ENCODE measurements at regions not wholly inside any gene's neighbourhood (a gene's known extent, or its start where the extent isn't known, plus 50 kb on each side); places are given as distances from the start of the nearest gene placed in this dataset.

- TF ChIP-seq RAD21 (IDR thresholded peaks at IDR 0.05; ENCODE audit: low read depth): no peak
- no peak for TF ChIP-seq EP300 (IDR thresholded peaks at IDR 0.05; ENCODE audit: borderline replicate concordance)
- no peak for TF ChIP-seq MAX (IDR thresholded peaks at IDR 0.05)
- no peak for TF ChIP-seq NFIC (IDR thresholded peaks at IDR 0.05)
- TF ChIP-seq CREB1 (IDR thresholded peaks at IDR 0.05; ENCODE audit: low read depth): no peak
- no peak for TF ChIP-seq FOXM1 (IDR thresholded peaks at IDR 0.05; ENCODE audit: borderline replicate concordance, low read depth)
- no peak for TF ChIP-seq TCF12 (IDR thresholded peaks at IDR 0.05; ENCODE audit: low read depth)
- no peak for TF ChIP-seq REST (IDR thresholded peaks at IDR 0.05; ENCODE audit: low read depth)
Measured at GRCh38 chr15:59843609-59844008, 154.5 kb upstream of the BNIP2 start.

Data from Ishikawa (cell line).